ENCODE measurements at regions not wholly inside any gene's neighbourhood (a gene's known extent, or its start where the extent isn't known, plus 50 kb on each side); places are given as distances from the start of the nearest gene placed in this dataset.

DNA sequence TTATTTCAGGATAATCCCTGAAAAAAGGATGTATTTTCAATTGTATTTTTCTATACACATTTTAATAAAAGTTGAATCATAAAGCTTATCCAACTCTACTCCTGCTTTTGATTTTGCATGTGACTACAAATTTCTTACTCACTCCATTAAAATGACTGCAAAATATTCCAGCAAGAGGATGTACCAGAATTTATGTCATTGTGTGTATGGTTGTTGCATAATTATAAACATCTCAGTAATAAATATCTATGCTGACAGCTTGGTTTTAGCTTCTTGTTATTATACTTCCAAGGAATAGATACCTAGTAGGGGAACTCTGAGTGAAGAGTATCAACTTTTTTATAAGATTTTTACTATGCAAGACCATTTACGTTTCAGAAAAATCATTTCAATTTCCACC lies 463.2 kb upstream of the RUNX1 start:
- Histone ChIP-seq H3K9me3 (no peaks in the 10 kb centered on the region), H3K27ac (no peak overlapping the region), H3K36me3 (no peaks in the 10 kb centered on the region), H3K4me3 (no peak overlapping the region), H3K4me1 (no peaks in the 10 kb centered on the region), H3K27me3 (no peaks in the 10 kb centered on the region)
- TF ChIP-seq, protein P1, sequence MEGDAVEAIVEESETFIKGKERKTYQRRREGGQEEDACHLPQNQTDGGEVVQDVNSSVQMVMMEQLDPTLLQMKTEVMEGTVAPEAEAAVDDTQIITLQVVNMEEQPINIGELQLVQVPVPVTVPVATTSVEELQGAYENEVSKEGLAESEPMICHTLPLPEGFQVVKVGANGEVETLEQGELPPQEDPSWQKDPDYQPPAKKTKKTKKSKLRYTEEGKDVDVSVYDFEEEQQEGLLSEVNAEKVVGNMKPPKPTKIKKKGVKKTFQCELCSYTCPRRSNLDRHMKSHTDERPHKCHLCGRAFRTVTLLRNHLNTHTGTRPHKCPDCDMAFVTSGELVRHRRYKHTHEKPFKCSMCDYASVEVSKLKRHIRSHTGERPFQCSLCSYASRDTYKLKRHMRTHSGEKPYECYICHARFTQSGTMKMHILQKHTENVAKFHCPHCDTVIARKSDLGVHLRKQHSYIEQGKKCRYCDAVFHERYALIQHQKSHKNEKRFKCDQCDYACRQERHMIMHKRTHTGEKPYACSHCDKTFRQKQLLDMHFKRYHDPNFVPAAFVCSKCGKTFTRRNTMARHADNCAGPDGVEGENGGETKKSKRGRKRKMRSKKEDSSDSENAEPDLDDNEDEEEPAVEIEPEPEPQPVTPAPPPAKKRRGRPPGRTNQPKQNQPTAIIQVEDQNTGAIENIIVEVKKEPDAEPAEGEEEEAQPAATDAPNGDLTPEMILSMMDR (IDR thresholded peaks at IDR 0.05), result no peak
- TF ChIP-seq POLR2A (IDR thresholded peaks at IDR 0.05), result no peak
- DNase-seq, result no peak

DNA sequence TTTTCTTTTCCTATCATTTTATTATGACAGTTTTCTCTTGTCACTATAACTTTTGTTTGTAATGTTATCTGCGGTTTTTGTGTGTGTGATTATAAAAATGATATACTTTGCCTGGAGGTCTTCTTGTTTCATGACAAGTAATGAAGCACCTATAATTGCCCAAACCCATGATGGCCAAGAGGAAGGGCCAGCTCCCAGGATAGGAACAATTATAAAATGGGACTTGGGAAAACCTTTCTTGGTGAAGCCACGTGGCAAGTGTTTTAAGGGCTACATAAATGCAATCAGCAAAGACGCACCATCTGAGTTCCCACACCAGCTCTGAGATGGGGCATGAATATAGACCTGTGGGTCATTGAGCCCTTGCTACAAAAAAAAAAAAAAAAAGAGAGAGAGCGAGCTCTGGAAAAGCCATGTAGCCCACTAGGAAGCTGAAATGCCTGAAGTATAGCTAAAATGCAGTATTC lies 462.6 kb upstream of the RUNX1 start:
- Histone ChIP-seq H3K4me3 (no peak overlapping the region), H3K9me3 (no peaks in the 10 kb centered on the region), H3K27me3 (no peaks in the 10 kb centered on the region), H3K4me1 (no peaks in the 10 kb centered on the region), H3K36me3 (no peaks in the 10 kb centered on the region), H3K27ac (no peak overlapping the region)
- DNase-seq, result no peak
- TF ChIP-seq, protein P1 (IDR thresholded peaks at IDR 0.05), result no peak
- no peak for TF ChIP-seq POLR2A (IDR thresholded peaks at IDR 0.05)

DNA sequence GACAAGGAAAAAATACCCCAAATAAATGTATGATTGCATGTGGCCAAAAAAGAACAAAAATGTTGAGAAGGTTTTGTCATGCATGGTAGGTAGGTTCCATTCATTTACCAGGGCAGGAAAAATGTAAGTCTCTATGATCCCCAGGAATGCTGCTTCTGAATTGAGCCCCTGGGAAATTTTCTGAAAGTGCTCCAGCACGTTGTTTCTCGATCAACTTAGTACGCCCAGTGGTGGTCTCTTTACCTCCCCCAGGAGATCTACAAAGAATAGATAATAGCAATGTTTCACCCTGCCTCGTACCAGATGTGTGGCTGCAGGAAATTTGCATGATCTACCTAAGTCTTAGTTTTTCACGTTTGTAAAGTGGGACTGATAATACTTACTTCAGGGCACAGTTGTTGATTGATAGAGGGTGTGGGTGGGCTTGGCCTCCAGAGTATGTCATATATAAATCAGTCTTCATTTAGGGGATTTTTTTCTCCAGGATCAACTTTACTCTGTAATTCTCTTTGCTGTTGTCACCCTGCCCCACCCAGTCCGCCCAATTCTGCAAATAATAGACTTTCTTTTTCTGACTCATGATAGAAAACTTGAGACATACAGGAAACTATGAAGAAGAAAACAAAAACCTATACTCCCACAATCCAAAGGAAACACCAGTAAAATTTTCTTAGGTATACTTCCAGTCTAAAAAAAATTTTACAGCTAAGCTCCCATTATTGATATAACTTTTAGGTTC lies 462.0 kb upstream of the RUNX1 start:
- H3K27me3 ChIP-seq, result no peaks in the 10 kb centered on the region
- no peaks in the 10 kb centered on the region for H3K9me3 ChIP-seq
- no peaks in the 10 kb centered on the region for H3K36me3 ChIP-seq
- H3K4me3 ChIP-seq, result no peak overlapping the region
- H3K4me1 ChIP-seq, result no peaks in the 10 kb centered on the region
- TF ChIP-seq, protein P1 (IDR thresholded peaks at IDR 0.05), result no peak
- TF ChIP-seq POLR2A (IDR thresholded peaks at IDR 0.05), result no peak
- no peak overlapping the region for H3K27ac ChIP-seq
- DNase-seq, result no peak

DNA sequence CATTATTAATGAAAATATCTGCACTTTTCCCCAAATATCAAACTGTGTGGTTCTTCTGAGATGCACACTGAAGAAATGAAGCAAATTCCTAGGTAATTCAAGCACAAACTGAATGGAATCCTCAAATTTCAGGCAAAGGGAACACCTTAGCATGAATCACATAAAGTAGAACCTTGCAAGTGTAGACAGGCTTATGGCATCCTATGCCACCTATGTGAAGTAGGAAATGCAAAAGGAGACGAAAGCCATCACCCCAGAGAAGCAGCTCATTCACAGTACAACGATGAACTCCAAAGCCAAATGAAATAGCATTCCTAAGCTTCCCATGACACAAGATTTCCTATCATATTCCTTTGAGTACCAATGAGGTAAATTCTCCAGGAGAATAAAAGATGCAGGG lies 461.2 kb upstream of the RUNX1 start:
- Histone ChIP-seq H3K9me3 (no peaks in the 10 kb centered on the region), H3K36me3 (no peaks in the 10 kb centered on the region), H3K27ac (no peak overlapping the region), H3K4me3 (no peak overlapping the region), H3K27me3 (no peaks in the 10 kb centered on the region), H3K4me1 (no peaks in the 10 kb centered on the region)
- TF ChIP-seq, protein P1 (IDR thresholded peaks at IDR 0.05), result no peak
- TF ChIP-seq POLR2A (IDR thresholded peaks at IDR 0.05), result no peak
- no peak for DNase-seq

DNA sequence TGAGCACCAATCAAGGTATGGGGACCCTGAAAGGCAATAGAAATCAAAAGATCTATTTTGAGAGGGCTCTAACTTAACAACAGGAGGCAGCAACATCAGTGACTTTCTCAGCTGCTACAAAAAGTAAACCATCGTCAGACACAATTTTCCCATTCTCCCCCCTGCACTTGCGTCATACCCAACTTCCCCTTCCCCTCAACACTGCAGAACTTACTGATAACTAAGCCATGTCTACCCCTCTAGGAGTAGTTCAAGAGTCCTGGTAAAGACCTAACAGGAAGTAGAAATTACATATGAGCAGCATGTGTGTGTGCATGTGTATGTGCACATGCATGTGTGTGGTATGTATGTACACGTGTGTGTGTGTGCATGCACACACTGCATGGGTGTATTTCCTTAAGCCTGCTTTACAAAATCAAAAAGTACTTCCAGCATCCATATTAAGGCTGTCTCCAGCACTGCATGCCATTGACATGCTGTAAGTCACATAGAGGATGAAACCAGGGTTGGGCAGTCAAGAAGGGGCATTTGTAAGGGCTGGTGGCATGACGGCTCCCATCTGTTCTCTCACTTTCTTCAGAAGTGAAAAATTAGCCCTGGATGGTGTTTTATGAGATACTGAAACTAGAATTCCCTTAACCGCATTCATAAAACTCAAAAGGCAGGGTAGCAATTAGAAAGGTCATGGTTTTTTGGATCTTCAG lies 460.1 kb upstream of the RUNX1 start:
- H3K27ac ChIP-seq, result peak overlapping the region in 2 of 4 donors; percentile 5 to 32

More for the DNA sequence above, 460.1 kb upstream of the RUNX1 start:
- TF ChIP-seq, protein P1 (IDR thresholded peaks at IDR 0.05), result no peak
- TF ChIP-seq POLR2A (IDR thresholded peaks at IDR 0.05), result no peak
- DNase-seq, result no peak
- Histone ChIP-seq H3K27me3 (no peaks in the 10 kb centered on the region), H3K4me3 (no peak overlapping the region), H3K9me3 (no peaks in the 10 kb centered on the region), H3K36me3 (no peaks in the 10 kb centered on the region), H3K4me1 (no peaks in the 10 kb centered on the region)
